ENCODE measurements at regions not wholly inside any gene's neighbourhood (a gene's known extent, or its start where the extent isn't known, plus 50 kb on each side); places are given as distances from the start of the nearest gene placed in this dataset.

DNA sequence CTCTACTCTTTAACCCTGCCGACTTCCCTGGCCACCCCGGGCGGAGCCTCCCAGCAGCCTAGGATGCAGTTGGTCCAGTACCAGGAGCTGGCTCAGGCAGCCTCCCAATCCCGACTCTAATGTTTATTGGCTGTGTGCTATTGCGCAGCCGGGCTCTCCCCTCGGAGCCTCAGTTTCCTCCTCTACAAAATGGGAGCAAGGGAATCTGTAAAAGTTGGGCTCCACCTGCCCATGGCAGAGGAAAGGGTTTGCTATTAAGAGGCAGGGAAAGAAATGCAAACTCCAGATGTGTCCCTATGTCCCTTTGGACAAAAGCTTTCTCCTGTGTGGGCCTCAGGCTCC is 140.8 kb upstream of the PJA1 start:
- TF ChIP-seq CTCF (IDR thresholded peaks at IDR 0.05 in 4 of 5, conservative IDR thresholded peaks at IDR 0.05 in 1 of 5) (no peak), POLR2A (IDR thresholded peaks at IDR 0.05) (no peak)

Measured in gastrocnemius medialis (tissue), 4 donors.